SJSA1 (cell line): ENCODE measurements at regions not wholly inside any gene's neighbourhood (a gene's known extent, or its start where the extent isn't known, plus 50 kb on each side); places are given as distances from the start of the nearest gene placed in this dataset.
"Not testable (repeated sequence)": the region's sequence is repeated elsewhere in the genome, so short reads cannot be mapped to it uniquely, and the experiment has no call there.

Source experiments
- DNase-seq, 2 experiments: peaks; one replicate each; pipeline ENCODE4 v3.0.0-alpha.2; 2015 to 2020; ENCODE audit warnings: low spot score in 2 of 2, low read depth in 1 of 2
- H3K27ac ChIP-seq: fragments of 250-450 bp; sonication (Bioruptor Pico); 2 replicates; pipeline ENCODE4 v1.5.1; 2020; ENCODE audit warnings: mild to moderate bottlenecking, moderate library complexity
- H3K27me3 ChIP-seq: fragments of 250-450 bp; sonication (Bioruptor Pico); replicated peaks from 2 replicates; pipeline ENCODE4 v1.5.1; 2020; ENCODE audit warnings: mild to moderate bottlenecking, moderate library complexity
- H3K36me3 ChIP-seq: fragments of 250-450 bp; sonication (Bioruptor Pico); 2 replicates; pipeline ENCODE4 v1.5.1; 2020; ENCODE audit warnings: mild to moderate bottlenecking
- H3K4me1 ChIP-seq: fragments of 250-450 bp; sonication (Bioruptor Pico); replicated peaks from 2 replicates; pipeline ENCODE4 v1.6.1; 2021; ENCODE audit warnings: mild to moderate bottlenecking
- H3K4me3 ChIP-seq: fragments of 250-450 bp; sonication (Bioruptor Pico); 2 replicates; pipeline ENCODE4 v1.5.1; 2020; ENCODE audit warnings: mild to moderate bottlenecking
- H3K9me3 ChIP-seq: fragments of 250-450 bp; sonication (Bioruptor Pico); replicated peaks from 2 replicates; pipeline ENCODE4 v1.5.1; 2020; ENCODE audit warnings: mild to moderate bottlenecking

DNA sequence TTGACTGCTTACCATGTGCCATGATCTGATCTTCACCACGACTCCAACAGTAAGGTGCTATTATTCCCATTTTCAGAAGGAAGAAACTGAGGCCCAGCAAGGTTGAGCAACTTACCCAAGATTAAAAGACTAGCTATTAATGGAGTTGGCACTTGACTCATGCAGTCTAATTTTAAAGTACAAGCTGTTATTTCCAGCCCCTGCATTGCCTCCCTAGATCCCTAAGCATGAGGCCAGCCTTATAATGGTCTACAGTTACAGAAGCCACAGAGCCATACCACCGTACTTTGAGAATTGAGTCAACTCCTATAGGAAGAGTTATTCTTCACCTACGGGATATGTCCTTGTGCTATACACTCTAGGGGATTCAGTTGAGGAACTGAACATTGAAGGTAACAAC is 66.7 kb upstream of the RBM19 start:
- no peaks in the 10 kb centered on the region for H3K27me3 ChIP-seq
- no peak overlapping the region for H3K27ac ChIP-seq
- no peaks in the 10 kb centered on the region for H3K4me1 ChIP-seq
- H3K4me3 ChIP-seq: no peak overlapping the region
- H3K9me3 ChIP-seq: no peaks in the 10 kb centered on the region
- no peaks in the 10 kb centered on the region for H3K36me3 ChIP-seq
- no peak for DNase-seq

DNA sequence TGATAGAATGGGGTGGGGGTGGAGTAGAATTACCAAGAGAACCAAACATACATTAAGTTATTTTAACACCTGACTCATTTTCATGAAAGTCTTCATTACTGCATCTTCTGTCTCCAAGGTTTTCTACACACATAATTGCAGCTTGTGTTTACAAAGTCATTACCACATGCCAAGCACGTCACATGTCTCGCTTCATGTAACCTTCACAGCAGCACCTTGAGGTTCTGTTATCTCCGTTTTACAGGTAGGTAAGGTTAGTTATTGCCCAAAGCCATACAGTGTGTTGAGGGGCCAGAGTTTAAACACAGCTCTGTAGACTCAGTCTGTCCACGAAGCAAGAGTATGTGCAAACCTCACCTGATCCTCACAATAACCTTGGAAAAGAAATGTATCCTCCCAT is 64.3 kb upstream of the RBM19 start:
- no peak for DNase-seq
- no peaks in the 10 kb centered on the region for H3K36me3 ChIP-seq
- H3K4me1 ChIP-seq: no peaks in the 10 kb centered on the region
- H3K27me3 ChIP-seq: no peaks in the 10 kb centered on the region
- no peaks in the 10 kb centered on the region for H3K9me3 ChIP-seq
- no peak overlapping the region for H3K27ac ChIP-seq
- no peak overlapping the region for H3K4me3 ChIP-seq

DNA sequence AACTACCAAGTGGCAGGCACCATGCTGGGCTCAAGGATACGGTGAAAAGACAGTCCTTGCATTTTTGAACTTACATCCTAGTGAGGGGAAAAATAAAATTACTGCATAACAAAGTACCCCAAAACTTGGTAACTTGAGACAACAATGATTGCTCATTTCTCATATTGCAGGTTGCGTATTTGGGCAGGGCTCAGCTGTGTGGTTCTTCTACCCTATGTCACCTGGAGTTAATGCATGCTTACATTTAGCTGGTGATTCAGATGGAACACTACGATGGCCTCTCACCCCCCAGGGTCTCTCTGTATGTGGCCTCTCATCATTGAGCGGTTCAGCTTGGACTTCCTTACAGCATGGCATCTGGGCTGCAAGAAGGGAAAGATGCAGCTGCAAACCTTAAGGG is 60.7 kb upstream of the RBM19 start:
- no peaks in the 10 kb centered on the region for H3K36me3 ChIP-seq
- DNase-seq: no peak
- H3K4me3 ChIP-seq: no peak overlapping the region
- H3K4me1 ChIP-seq: no peaks in the 10 kb centered on the region
- H3K27me3 ChIP-seq: no peaks in the 10 kb centered on the region
- no peak overlapping the region for H3K27ac ChIP-seq
- H3K9me3 ChIP-seq: no peaks in the 10 kb centered on the region

DNA sequence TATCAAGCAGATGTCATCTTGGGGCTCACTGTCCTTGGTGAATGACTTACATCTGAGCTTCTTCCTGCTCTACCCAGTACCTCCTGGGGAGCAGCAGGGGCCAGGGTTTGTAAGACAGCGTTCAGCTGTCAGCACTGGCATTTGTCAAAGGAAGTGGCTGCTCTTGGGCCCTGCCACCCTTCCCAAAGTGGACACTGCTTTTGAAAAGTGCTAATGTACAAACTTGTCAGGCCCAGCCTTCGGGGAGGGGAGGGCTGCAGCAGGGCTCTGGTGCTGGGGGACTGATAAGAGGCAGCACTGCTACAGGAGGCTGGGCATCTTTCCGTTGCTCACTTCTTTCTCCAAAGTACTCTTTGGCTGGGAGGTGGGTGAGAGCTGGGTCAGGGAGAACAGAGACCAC is 59.8 kb upstream of the RBM19 start:
- Histone ChIP-seq H3K9me3 (no peaks in the 10 kb centered on the region), H3K36me3 (no peaks in the 10 kb centered on the region)

DNA sequence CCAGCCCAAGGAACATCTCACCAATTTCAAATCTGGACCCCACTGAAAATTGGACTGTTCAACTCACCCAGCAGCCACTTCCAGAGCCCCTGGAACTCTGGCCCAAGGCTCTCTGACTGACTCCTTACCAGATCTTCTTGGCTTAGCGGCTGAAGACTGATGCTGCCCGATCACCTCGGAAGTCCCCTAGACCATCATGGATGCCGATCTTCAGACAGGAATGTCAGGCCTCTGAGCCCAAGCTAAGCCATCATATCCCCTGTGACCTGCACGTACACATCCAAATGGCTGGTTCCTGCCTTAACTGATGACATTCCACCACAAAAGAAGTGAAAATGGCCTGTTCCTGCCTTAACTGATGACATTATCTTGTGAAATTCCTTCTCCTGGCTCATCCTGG is 56.0 kb upstream of the RBM19 start:
- not testable (repeated sequence) for H3K27ac ChIP-seq, H3K4me1 ChIP-seq, H3K4me3 ChIP-seq, DNase-seq, H3K36me3 ChIP-seq, H3K9me3 ChIP-seq, H3K27me3 ChIP-seq

More for the DNA sequence above, 59.8 kb upstream of the RBM19 start:
- H3K27ac ChIP-seq: no peak overlapping the region
- DNase-seq: no peak
- H3K4me1 ChIP-seq: no peaks in the 10 kb centered on the region
- H3K27me3 ChIP-seq: no peaks in the 10 kb centered on the region
- H3K4me3 ChIP-seq: no peak overlapping the region

DNA sequence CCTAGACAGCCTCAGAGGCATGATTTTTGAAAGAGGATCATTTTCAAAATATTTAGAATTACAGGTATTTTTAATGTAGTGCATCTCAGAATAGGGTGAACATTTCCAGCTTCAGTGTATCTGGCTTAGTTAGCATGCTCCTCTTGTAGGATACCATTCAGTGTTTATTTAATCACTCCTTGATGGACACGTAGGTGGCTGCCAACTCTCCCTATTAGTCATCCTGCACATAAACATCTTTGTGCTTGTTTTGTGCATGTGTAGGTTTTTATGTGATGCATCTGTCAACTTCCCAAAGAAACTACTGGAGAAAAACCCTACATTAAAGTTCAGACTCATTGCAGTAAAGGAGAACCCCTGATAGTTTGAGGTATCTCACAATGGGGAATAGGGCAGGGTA is 52.5 kb upstream of the RBM19 start:
- peak in 1 of 2 experiments; percentile 10 for DNase-seq
- no peaks in the 10 kb centered on the region for H3K27me3 ChIP-seq
- H3K4me3 ChIP-seq: no peak overlapping the region
- no peaks in the 10 kb centered on the region for H3K36me3 ChIP-seq
- H3K4me1 ChIP-seq: peaks cover 3% of the 10 kb centered on the region; the same call in 1 of the 2 replicates
- H3K27ac ChIP-seq: no peak overlapping the region
- H3K9me3 ChIP-seq: no peaks in the 10 kb centered on the region
